HFF-Myc (cell line): ENCODE measurements at regions not wholly inside any gene's neighbourhood (a gene's known extent, or its start where the extent isn't known, plus 50 kb on each side); places are given as distances from the start of the nearest gene placed in this dataset.

Experiments used
- DNase-seq: peaks from one replicate; pipeline ENCODE4 v3.0.0-alpha.2; 2011; ENCODE audit warnings: low read depth; ENCODE audit errors: extremely low read depth
- H3K4me3 ChIP-seq: replicated peaks from 2 replicates; pipeline ENCODE4 v1.5.1; 2011; ENCODE audit warnings: low read depth, mild to moderate bottlenecking, control low read depth, low read length
- CTCF ChIP-seq: IDR thresholded peaks from 2 replicates; pipeline ENCODE4 v1.5.1; 2012; ENCODE audit warnings: mild to moderate bottlenecking, low read depth, low read length, control low read depth; ENCODE audit errors: missing control alignments

GRCh38 chr5:124516567-124516966 is 229.9 kb downstream of the ZNF608 start:
- no peak for TF ChIP-seq CTCF
- no peak for DNase-seq
- no peak overlapping the region for H3K4me3 ChIP-seq

- no peak overlapping the region for H3K4me3 ChIP-seq
- no peak for DNase-seq
- TF ChIP-seq CTCF: no peak
These were observed 230.8 kb downstream of the ZNF608 start for GRCh38 chr5:124515497-124516245.

GRCh38 chr5:124514956-124515355 is 231.5 kb downstream of the ZNF608 start:
- DNase-seq: no peak
- TF ChIP-seq CTCF: no peak
- H3K4me3 ChIP-seq: no peak overlapping the region

- H3K4me3 ChIP-seq: no peak overlapping the region
- no peak for DNase-seq
- no peak for TF ChIP-seq CTCF
These were observed 233.3 kb downstream of the ZNF608 start for GRCh38 chr5:124512952-124513632.

GRCh38 chr5:124512236-124512635 is 234.2 kb downstream of the ZNF608 start:
- no peak for TF ChIP-seq CTCF
- DNase-seq: no peak
- H3K4me3 ChIP-seq: no peak overlapping the region

GRCh38 chr5:124511791-124512190 is 234.6 kb downstream of the ZNF608 start:
- H3K4me3 ChIP-seq: no peak overlapping the region
- no peak for DNase-seq
- no peak for TF ChIP-seq CTCF
